Stimulated activated CD8-positive, alpha-beta memory T cell treated with anti-CD3 and anti-CD28 coated beads, Interleukin-12 subunit alpha, Interleukin-12 subunit beta, amount 100 ng/mL, for 4 hours (primary cell): ENCODE measurements at regions not wholly inside any gene's neighbourhood (a gene's known extent, or its start where the extent isn't known, plus 50 kb on each side); places are given as distances from the start of the nearest gene placed in this dataset.
"Not testable (repeated sequence)": the region's sequence is repeated elsewhere in the genome, so short reads cannot be mapped to it uniquely, and the experiment has no call there.

Source experiments
- DNase-seq: peaks from one replicate; pipeline ENCODE4 v3.0.0-alpha.2; 2020; ENCODE audit warnings: low read depth

- DNase-seq, result not testable (repeated sequence)
These were observed 4092.8 kb upstream of the TPTE start for GRCh38 chr21:6428498-6429092.

- DNase-seq, result not testable (repeated sequence)
These were observed 4091.5 kb upstream of the TPTE start for GRCh38 chr21:6429924-6430323.

GRCh38 chr21:6433149-6433548 lies 4088.2 kb upstream of the TPTE start:
- DNase-seq, result not testable (repeated sequence)

GRCh38 chr21:6436205-6436604 lies 4085.2 kb upstream of the TPTE start:
- DNase-seq, result not testable (repeated sequence)

- not testable (repeated sequence) for DNase-seq
These were observed 4084.2 kb upstream of the TPTE start for GRCh38 chr21:6436971-6437833.

GRCh38 chr21:6437834-6438187 lies 4083.6 kb upstream of the TPTE start:
- not testable (repeated sequence) for DNase-seq

GRCh38 chr21:6439058-6439457 lies 4082.3 kb upstream of the TPTE start:
- DNase-seq, result not testable (repeated sequence)

GRCh38 chr21:6454648-6455340 lies 4066.6 kb upstream of the TPTE start:
- not testable (repeated sequence) for DNase-seq

- DNase-seq, result not testable (repeated sequence)
These were observed 4065.2 kb upstream of the TPTE start for GRCh38 chr21:6456011-6456661.

- DNase-seq, result not testable (repeated sequence)
These were observed 4061.6 kb upstream of the TPTE start for GRCh38 chr21:6459761-6460160.

GRCh38 chr21:6461358-6461757 lies 4060.0 kb upstream of the TPTE start:
- DNase-seq, result not testable (repeated sequence)

- not testable (repeated sequence) for DNase-seq
These were observed 4057.0 kb upstream of the TPTE start for GRCh38 chr21:6464419-6464818.

- DNase-seq, result not testable (repeated sequence)
These were observed 4055.2 kb upstream of the TPTE start for GRCh38 chr21:6466081-6466698.

GRCh38 chr21:6466707-6467106 lies 4054.7 kb upstream of the TPTE start:
- not testable (repeated sequence) for DNase-seq

GRCh38 chr21:6467189-6467774 lies 4054.1 kb upstream of the TPTE start:
- not testable (repeated sequence) for DNase-seq

GRCh38 chr21:6467907-6468306 lies 4053.5 kb upstream of the TPTE start:
- not testable (repeated sequence) for DNase-seq

- DNase-seq, result not testable (repeated sequence)
These were observed 4053.0 kb upstream of the TPTE start for GRCh38 chr21:6468331-6468860.

- DNase-seq, result not testable (repeated sequence)
These were observed 4047.0 kb upstream of the TPTE start for GRCh38 chr21:6474250-6474968.

- DNase-seq, result not testable (repeated sequence)
These were observed 4040.3 kb upstream of the TPTE start for GRCh38 chr21:6481116-6481515.

- DNase-seq, result not testable (repeated sequence)
These were observed 4038.8 kb upstream of the TPTE start for GRCh38 chr21:6482616-6483015.
